Astrocyte of the cerebellum (primary cell): ENCODE measurements at regions not wholly inside any gene's neighbourhood (a gene's known extent, or its start where the extent isn't known, plus 50 kb on each side); places are given as distances from the start of the nearest gene placed in this dataset.
"Not testable (repeated sequence)": the region's sequence is repeated elsewhere in the genome, so short reads cannot be mapped to it uniquely, and the experiment has no call there.

Experiments used
- DNase-seq: peaks from one replicate; pipeline ENCODE4 v3.0.0-alpha.2; 2011; ENCODE audit warnings: low read depth
- H3K4me3 ChIP-seq: 2 replicates; pipeline ENCODE4 v1.5.1; 2011; ENCODE audit warnings: mild to moderate bottlenecking, low read depth, low read length, moderate library complexity
- CTCF ChIP-seq: IDR thresholded peaks from 2 replicates; pipeline ENCODE4 v1.5.1; 2012; ENCODE audit warnings: low read length, low read depth, moderate library complexity, mild to moderate bottlenecking; ENCODE audit errors: missing control alignments
- in situ Hi-C: cut with HindIII; loops from 2 replicates; pipeline ENCODE4 v1.10.0; 2017; ENCODE audit warnings: low sequenced_read_pairs

GRCh38 chr7:115218076-115218475, 296.2 kb downstream of the MDFIC start:
- in situ Hi-C loops, result no loop called here
- no peak overlapping the region for H3K4me3 ChIP-seq
- TF ChIP-seq CTCF, result no peak
- no peak for DNase-seq

GRCh38 chr7:115217373-115217772, 295.5 kb downstream of the MDFIC start:
- TF ChIP-seq CTCF, result no peak

GRCh38 chr7:115216652-115217051, 294.8 kb downstream of the MDFIC start:
- in situ Hi-C loops, result no loop called here
- H3K4me3 ChIP-seq, result no peak overlapping the region
- DNase-seq, result no peak
- TF ChIP-seq CTCF, result no peak

More at GRCh38 chr7:115217373-115217772, 295.5 kb downstream of the MDFIC start:
- in situ Hi-C loops, result no loop called here
- no peak overlapping the region for H3K4me3 ChIP-seq
- no peak for DNase-seq

GRCh38 chr7:115211171-115211570, 289.3 kb downstream of the MDFIC start:
- no peak overlapping the region for H3K4me3 ChIP-seq
- in situ Hi-C loops, result no loop called here
- no peak for TF ChIP-seq CTCF
- DNase-seq, result no peak

- no peak for DNase-seq
- in situ Hi-C loops, result no loop called here
- no peak overlapping the region for H3K4me3 ChIP-seq
- no peak for TF ChIP-seq CTCF
Measured at GRCh38 chr7:115210552-115210951, 288.7 kb downstream of the MDFIC start.

GRCh38 chr7:115208710-115209560, 287.0 kb downstream of the MDFIC start:
- in situ Hi-C loops, result no loop called here
- no peak overlapping the region for H3K4me3 ChIP-seq
- DNase-seq, result no peak
- TF ChIP-seq CTCF, result no peak

GRCh38 chr7:115206374-115206773, 284.5 kb downstream of the MDFIC start:
- DNase-seq, in situ Hi-C loops, H3K4me3 ChIP-seq: not testable (repeated sequence)
